KMS-11 (cell line): ENCODE measurements at regions not wholly inside any gene's neighbourhood (a gene's known extent, or its start where the extent isn't known, plus 50 kb on each side); places are given as distances from the start of the nearest gene placed in this dataset.

ENCODE experiments used
- H2AFZ ChIP-seq: fragments of 200-600 bp; sonication (generic); 2 replicates; pipeline ENCODE4 v1.6.1; 2016; ENCODE audit warnings: antibody characterized with exemption, mixed run types, low read depth
- H3K27ac ChIP-seq: fragments of 200-600 bp; sonication (generic); 2 replicates; pipeline ENCODE4 v1.6.1; 2016; ENCODE audit warnings: mild to moderate bottlenecking, mixed run types
- H3K27me3 ChIP-seq: fragments of 200-600 bp; sonication (generic); 2 replicates; pipeline ENCODE4 v1.6.1; 2017; ENCODE audit warnings: mild to moderate bottlenecking, low read depth, mixed run types, moderate library complexity; ENCODE audit not compliant: insufficient read depth
- H3K36me3 ChIP-seq: fragments of 200-600 bp; sonication (generic); 2 replicates; pipeline ENCODE4 v1.6.1; 2017; ENCODE audit warnings: mild to moderate bottlenecking, mixed run types; ENCODE audit not compliant: insufficient read depth
- H3K4me1 ChIP-seq: fragments of 200-600 bp; sonication (generic); 2 replicates; pipeline ENCODE4 v1.6.1; 2016; ENCODE audit warnings: mild to moderate bottlenecking, low read depth, mixed run types; ENCODE audit not compliant: poor library complexity, severe bottlenecking
- H3K4me2 ChIP-seq: fragments of 200-600 bp; sonication (generic); 2 replicates; pipeline ENCODE4 v1.7.0; 2016; ENCODE audit warnings: mild to moderate bottlenecking, mixed run types
- H3K4me3 ChIP-seq: fragments of 200-600 bp; sonication (generic); IDR thresholded peaks from 2 replicates; pipeline ENCODE4 v1.6.1; 2017; ENCODE audit warnings: low read depth, low read length, mixed read lengths; ENCODE audit not compliant: insufficient read depth
- H3K79me2 ChIP-seq: fragments of 200-600 bp; sonication (generic); 2 replicates; pipeline ENCODE4 v1.6.1; 2016; ENCODE audit warnings: low read depth, mixed run types; ENCODE audit not compliant: insufficient read depth
- H3K9ac ChIP-seq: fragments of 200-600 bp; sonication (generic); 2 replicates; pipeline ENCODE4 v1.6.1; 2016; ENCODE audit warnings: mild to moderate bottlenecking, mixed run types
- H4K20me1 ChIP-seq: fragments of 200-600 bp; sonication (generic); 2 replicates; pipeline ENCODE4 v1.6.1; 2016; ENCODE audit warnings: mild to moderate bottlenecking, mixed run types; ENCODE audit not compliant: insufficient read depth
- CTCF ChIP-seq: fragments of 200-600 bp; sonication (generic); conservative IDR thresholded peaks from 2 replicates; pipeline ENCODE4 v1.6.1; 2017; ENCODE audit warnings: low read depth, mild to moderate bottlenecking, antibody characterized with exemption, low read length, moderate library complexity, mixed read lengths

GRCh38 chrX:43316146-43316545 is 340.0 kb upstream of the MAOA start:
- no peaks in the 10 kb centered on the region for H3K4me1 ChIP-seq
- no peak overlapping the region for H3K4me3 ChIP-seq
- no peak overlapping the region for H2AFZ ChIP-seq
- H3K27ac ChIP-seq: no peak overlapping the region
- no peaks in the 10 kb centered on the region for H3K27me3 ChIP-seq
- no peaks in the 10 kb centered on the region for H3K79me2 ChIP-seq
- no peak overlapping the region for H3K9ac ChIP-seq
- no peaks in the 10 kb centered on the region for H3K36me3 ChIP-seq
- no peak for TF ChIP-seq CTCF
- no peaks in the 10 kb centered on the region for H4K20me1 ChIP-seq
- no peak overlapping the region for H3K4me2 ChIP-seq

GRCh38 chrX:43317378-43317777 is 338.7 kb upstream of the MAOA start:
- no peak overlapping the region for H3K4me2 ChIP-seq
- H3K9ac ChIP-seq: no peak overlapping the region
- no peaks in the 10 kb centered on the region for H3K27me3 ChIP-seq
- H3K27ac ChIP-seq: no peak overlapping the region
- no peak overlapping the region for H3K4me3 ChIP-seq
- no peaks in the 10 kb centered on the region for H4K20me1 ChIP-seq
- H3K36me3 ChIP-seq: no peaks in the 10 kb centered on the region
- no peaks in the 10 kb centered on the region for H3K79me2 ChIP-seq
- no peaks in the 10 kb centered on the region for H3K4me1 ChIP-seq
- TF ChIP-seq CTCF: no peak
- H2AFZ ChIP-seq: no peak overlapping the region

GRCh38 chrX:43328358-43328946 is 327.6 kb upstream of the MAOA start:
- Histone ChIP-seq H3K36me3 (no peaks in the 10 kb centered on the region), H3K9ac (no peak overlapping the region), H3K27ac (no peak overlapping the region), H3K4me2 (no peak overlapping the region), H2AFZ (no peak overlapping the region), H3K4me3 (no peak overlapping the region), H4K20me1 (no peaks in the 10 kb centered on the region), H3K79me2 (no peaks in the 10 kb centered on the region), H3K27me3 (no peaks in the 10 kb centered on the region), H3K4me1 (peaks cover 4% of the 10 kb centered on the region)
- TF ChIP-seq CTCF: no peak

GRCh38 chrX:43333543-43333942 is 322.6 kb upstream of the MAOA start:
- H3K4me2 ChIP-seq: no peak overlapping the region
- H3K4me1 ChIP-seq: peaks cover 7% of the 10 kb centered on the region
- H2AFZ ChIP-seq: no peak overlapping the region
- H4K20me1 ChIP-seq: no peaks in the 10 kb centered on the region
- H3K27ac ChIP-seq: no peak overlapping the region
- no peaks in the 10 kb centered on the region for H3K27me3 ChIP-seq
- peak; percentile 40; the same call in 1 of the 2 replicates for TF ChIP-seq CTCF
- H3K79me2 ChIP-seq: no peaks in the 10 kb centered on the region
- no peaks in the 10 kb centered on the region for H3K36me3 ChIP-seq
- H3K4me3 ChIP-seq: no peak overlapping the region
- H3K9ac ChIP-seq: no peak overlapping the region
